OCI-LY1 (cell line): ENCODE measurements at regions not wholly inside any gene's neighbourhood (a gene's known extent, or its start where the extent isn't known, plus 50 kb on each side); places are given as distances from the start of the nearest gene placed in this dataset.

Experiments
- EZH2 ChIP-seq: fragments of 200-600 bp; sonication (generic), shearing (Covaris generic); IDR thresholded peaks from 2 replicates; pipeline ENCODE4 v1.8.0; 2017; ENCODE audit warnings: borderline replicate concordance, mixed run types, mild to moderate bottlenecking, antibody characterized with exemption, low read length, moderate library complexity, mixed read lengths
- TF ChIP-seq, protein P1 (sequence below): fragments of 200-600 bp; sonication (generic), shearing (Covaris generic); IDR thresholded peaks from 2 replicates; pipeline ENCODE4 v1.5.1; 2017; ENCODE audit warnings: mild to moderate bottlenecking, antibody characterized with exemption, low read length, moderate library complexity, mixed read lengths

DNA sequence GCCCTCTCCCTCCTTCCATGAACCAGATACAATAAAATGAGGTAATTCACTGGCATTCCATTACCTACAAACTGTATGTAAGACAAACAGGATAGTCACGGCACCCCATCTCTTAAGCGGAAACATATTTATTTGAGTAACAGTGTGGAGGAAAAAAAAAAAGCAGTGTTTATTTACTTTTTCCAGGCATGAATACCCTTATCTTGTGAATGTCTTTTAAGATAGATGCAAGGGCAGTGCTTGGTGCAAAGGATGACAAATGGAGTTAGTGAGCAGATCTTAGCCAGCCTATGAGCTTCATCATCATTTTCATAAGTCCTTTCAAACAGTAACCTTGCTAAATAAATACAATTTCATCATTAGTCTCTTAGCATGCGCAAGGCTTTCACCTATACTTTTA lies 1661.8 kb upstream of the SPRY2 start:
- TF ChIP-seq, protein P1, sequence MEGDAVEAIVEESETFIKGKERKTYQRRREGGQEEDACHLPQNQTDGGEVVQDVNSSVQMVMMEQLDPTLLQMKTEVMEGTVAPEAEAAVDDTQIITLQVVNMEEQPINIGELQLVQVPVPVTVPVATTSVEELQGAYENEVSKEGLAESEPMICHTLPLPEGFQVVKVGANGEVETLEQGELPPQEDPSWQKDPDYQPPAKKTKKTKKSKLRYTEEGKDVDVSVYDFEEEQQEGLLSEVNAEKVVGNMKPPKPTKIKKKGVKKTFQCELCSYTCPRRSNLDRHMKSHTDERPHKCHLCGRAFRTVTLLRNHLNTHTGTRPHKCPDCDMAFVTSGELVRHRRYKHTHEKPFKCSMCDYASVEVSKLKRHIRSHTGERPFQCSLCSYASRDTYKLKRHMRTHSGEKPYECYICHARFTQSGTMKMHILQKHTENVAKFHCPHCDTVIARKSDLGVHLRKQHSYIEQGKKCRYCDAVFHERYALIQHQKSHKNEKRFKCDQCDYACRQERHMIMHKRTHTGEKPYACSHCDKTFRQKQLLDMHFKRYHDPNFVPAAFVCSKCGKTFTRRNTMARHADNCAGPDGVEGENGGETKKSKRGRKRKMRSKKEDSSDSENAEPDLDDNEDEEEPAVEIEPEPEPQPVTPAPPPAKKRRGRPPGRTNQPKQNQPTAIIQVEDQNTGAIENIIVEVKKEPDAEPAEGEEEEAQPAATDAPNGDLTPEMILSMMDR, result no peak
- no peak for TF ChIP-seq EZH2
